Motor neuron (in vitro differentiated cells): ENCODE measurements at regions not wholly inside any gene's neighbourhood (a gene's known extent, or its start where the extent isn't known, plus 50 kb on each side); places are given as distances from the start of the nearest gene placed in this dataset.

Source experiments
- ATAC-seq, 8 experiments: fragments of 200-7000 bp; cut with Tn5 transposase; replicated peaks in 6 of 8; 2 replicates each; pipeline ENCODE4 v1.8.0; 2021; ENCODE audit warnings: mild to moderate bottlenecking in 8 of 8, moderate library complexity in 8 of 8
- H3K27ac ChIP-seq, 2 donors: fragments of 250-450 bp; sonication (Bioruptor Pico); 2 replicates each; pipeline ENCODE4 v1.9.0; 2021; ENCODE audit warnings: antibody characterized with exemption in 2 of 2, mild to moderate bottlenecking in 2 of 2, moderate library complexity in 1 of 2
- H3K4me1 ChIP-seq, 2 donors: fragments of 250-450 bp; sonication (Bioruptor Pico); replicated peaks in 1 of 2; 2 replicates each; pipeline ENCODE4 v1.6.1; 2021; ENCODE audit warnings: antibody characterized with exemption in 2 of 2, mild to moderate bottlenecking in 2 of 2, moderate library complexity in 1 of 2
- H3K4me3 ChIP-seq, 5 donors: fragments of 250-450 bp; sonication (Bioruptor Pico); 2 replicates each; pipeline ENCODE4 v1.9.0; 2021; ENCODE audit warnings: antibody characterized with exemption in 5 of 5, mild to moderate bottlenecking in 5 of 5, moderate library complexity in 4 of 5
- WGBS, 10 experiments: fragments of 450-650 bp; shearing (Covaris generic); methylation state at CpG; one replicate each; pipeline ENCODE4 v1.0.0; 2022; 5-methylcytosine and 5-hydroxymethylcytosine counted together
- in situ Hi-C, 9 experiments: fragments of 400-800 bp; cut with MboI; loops; one replicate each; pipeline ENCODE4 v1.15.0; 2021; ENCODE audit warnings: low sequenced_read_pairs in 9 of 9, low pct_unique_long_range_greater_than_20kb in 2 of 9; ENCODE audit not compliant: unreplicated experiment in 9 of 9

- 0 to 70% (median 9%) methylated on average over 1 to 2 of the region's 6 CpGs; no CpG with 5 or more reads in 6 of the 10 experiments for WGBS, 10 experiments
- H3K27ac ChIP-seq, result no peak overlapping the region
- H3K4me3 ChIP-seq, result no peak overlapping the region
- H3K4me1 ChIP-seq, result no peaks in the 10 kb centered on the region
- in situ Hi-C loops, result no loop called here
- no peak for ATAC-seq
Measured at GRCh38 chr4:30330894-30331652, 389.1 kb upstream of the PCDH7 start.

- WGBS, 10 experiments, result 0 to 92% (median 75%) methylated on average over 1 of the region's 1 CpG; no CpG with 5 or more reads in 3 of the 10 experiments
- in situ Hi-C loops, result no loop called here
- Histone ChIP-seq H3K4me3 (no peak overlapping the region), H3K27ac (no peak overlapping the region), H3K4me1 (no peaks in the 10 kb centered on the region)
- no peak for ATAC-seq
Measured at GRCh38 chr4:30341731-30342130, 378.4 kb upstream of the PCDH7 start.

- in situ Hi-C loops, result no loop called here
- Histone ChIP-seq H3K4me3 (no peak overlapping the region), H3K27ac (no peak overlapping the region), H3K4me1 (no peaks in the 10 kb centered on the region)
- WGBS, 10 experiments, result 0 to 88% (median 61%) methylated on average over 1 to 2 of the region's 2 CpGs; no CpG with 5 or more reads in 1 of the 10 experiments
- no peak for ATAC-seq
Measured at GRCh38 chr4:30350288-30350687, 369.9 kb upstream of the PCDH7 start.

- no peak overlapping the region for H3K4me3 ChIP-seq
- no peaks in the 10 kb centered on the region for H3K4me1 ChIP-seq
- H3K27ac ChIP-seq, result no peak overlapping the region
- 0 to 93% (median 80%) methylated on average over 1 of the region's 1 CpG for WGBS, 10 experiments
- in situ Hi-C loops, result no loop called here
- ATAC-seq, result no peak
Measured at GRCh38 chr4:30354605-30355004, 365.6 kb upstream of the PCDH7 start.

DNA sequence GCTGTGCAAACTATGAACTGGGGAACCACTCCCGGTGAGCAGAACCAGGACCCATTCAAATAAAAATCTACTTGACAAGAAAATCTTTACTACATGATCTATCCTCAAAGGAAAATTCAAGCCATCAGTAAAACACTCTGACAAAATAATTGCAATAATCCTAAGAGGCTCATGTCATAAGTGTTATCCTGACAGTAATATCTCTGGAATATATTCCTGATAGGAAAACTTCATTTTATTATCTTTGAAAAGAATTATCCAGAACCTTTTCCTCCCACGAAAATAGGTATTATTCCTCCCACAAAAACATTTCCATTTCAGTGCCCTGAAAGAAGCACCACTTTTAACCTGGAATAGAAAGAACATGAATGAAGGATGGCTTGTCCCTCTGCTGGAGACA lies 357.7 kb upstream of the PCDH7 start:
- no peak overlapping the region for H3K27ac ChIP-seq
- WGBS, 10 experiments, result 0 to 88% (median 65%) methylated on average over 1 to 2 of the region's 2 CpGs
- in situ Hi-C loops, result no loop called here
- no peak overlapping the region for H3K4me3 ChIP-seq
- ATAC-seq, result no peak
- no peaks in the 10 kb centered on the region for H3K4me1 ChIP-seq

- Histone ChIP-seq H3K27ac (no peak overlapping the region), H3K4me3 (no peak overlapping the region), H3K4me1 (no peaks in the 10 kb centered on the region)
- 4 to 95% (median 67%) methylated on average over 1 to 7 of the region's 14 CpGs; no CpG with 5 or more reads in 3 of the 10 experiments for WGBS, 10 experiments
- in situ Hi-C loops, result no loop called here
- ATAC-seq, result no peak
Measured at GRCh38 chr4:30370105-30370504, 350.1 kb upstream of the PCDH7 start.

DNA sequence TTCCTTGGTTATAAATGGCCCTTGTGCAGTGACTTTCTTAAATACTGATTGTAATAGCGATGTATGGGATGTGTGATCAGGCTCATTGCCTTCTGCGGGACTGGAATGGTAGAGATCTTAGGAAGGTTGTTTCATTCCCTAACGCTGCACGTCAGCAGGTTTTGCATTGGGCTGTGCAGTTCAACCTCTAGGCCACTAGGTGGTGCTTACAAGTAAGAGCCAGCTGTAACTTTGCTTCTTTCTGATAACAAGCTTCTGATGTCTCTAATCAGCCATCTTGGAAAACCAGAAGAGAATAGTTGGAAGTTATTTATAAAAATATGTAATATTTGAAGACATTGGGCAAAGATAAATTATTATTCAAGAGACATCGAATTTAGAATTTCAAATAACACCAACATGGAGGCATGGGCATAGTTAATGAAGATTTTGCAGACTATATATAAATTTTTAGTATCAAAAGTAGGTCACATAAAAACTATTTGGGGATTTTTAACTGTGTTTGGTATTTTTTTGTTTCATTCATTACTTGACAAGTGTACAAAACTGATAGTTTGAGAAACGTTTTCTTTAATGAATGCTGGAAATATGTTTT lies 339.7 kb upstream of the PCDH7 start:
- 19 to 84% (median 52%) methylated on average over 2 to 6 of the region's 6 CpGs for whole genome bisulfite sequencing, 10 experiments
- Histone ChIP-seq H3K27ac (no peak overlapping the region), H3K4me1 (no peaks in the 10 kb centered on the region), H3K4me3 (no peak overlapping the region)
- ATAC-seq, result peak in 3 of 8 experiments; percentile 61 to 77 (median 70)
- in situ Hi-C loops, result no loop called here

DNA sequence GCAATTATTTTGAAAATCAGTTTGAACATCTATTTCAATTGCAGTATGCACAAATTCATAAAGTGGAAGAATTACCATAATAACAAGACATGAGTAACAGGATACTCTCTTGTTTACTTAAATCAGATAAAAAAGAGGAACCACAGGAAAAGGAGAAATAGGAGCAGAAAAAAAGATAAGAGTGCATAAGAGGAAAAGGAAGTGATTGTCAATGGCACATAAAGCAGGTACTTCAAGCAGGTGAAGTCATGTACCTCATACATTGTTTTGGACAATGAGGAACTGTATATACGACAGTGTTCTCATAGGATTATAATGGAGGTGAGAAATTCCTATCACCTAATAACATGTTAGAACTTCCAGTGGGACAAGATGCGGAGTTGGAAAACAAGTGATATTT lies 334.5 kb upstream of the PCDH7 start:
- H3K4me1 ChIP-seq, result no peaks in the 10 kb centered on the region
- WGBS, 10 experiments, result 50 to 100% (median 76%) methylated on average over 2 of the region's 2 CpGs; no CpG with 5 or more reads in 2 of the 10 experiments
- H3K4me3 ChIP-seq, result no peak overlapping the region
- H3K27ac ChIP-seq, result no peak overlapping the region
- ATAC-seq, result no peak
- in situ Hi-C loops, result no loop called here

GRCh38 chr4:30386266-30386895 lies 333.8 kb upstream of the PCDH7 start:
- Histone ChIP-seq H3K4me3 (no peak overlapping the region), H3K27ac (no peak overlapping the region), H3K4me1 (no peaks in the 10 kb centered on the region)
- WGBS, 10 experiments, result 16 to 100% (median 79%) methylated on average over 1 to 4 of the region's 4 CpGs
- ATAC-seq, result no peak
- in situ Hi-C loops, result no loop called here

GRCh38 chr4:30395902-30396301 lies 324.3 kb upstream of the PCDH7 start:
- ATAC-seq, result peak in 4 of 8 experiments; percentile 64 to 83 (median 73)
- WGBS, 10 experiments, result 0 to 68% (median 33%) methylated on average over 1 to 2 of the region's 2 CpGs; no CpG with 5 or more reads in 1 of the 10 experiments

DNA sequence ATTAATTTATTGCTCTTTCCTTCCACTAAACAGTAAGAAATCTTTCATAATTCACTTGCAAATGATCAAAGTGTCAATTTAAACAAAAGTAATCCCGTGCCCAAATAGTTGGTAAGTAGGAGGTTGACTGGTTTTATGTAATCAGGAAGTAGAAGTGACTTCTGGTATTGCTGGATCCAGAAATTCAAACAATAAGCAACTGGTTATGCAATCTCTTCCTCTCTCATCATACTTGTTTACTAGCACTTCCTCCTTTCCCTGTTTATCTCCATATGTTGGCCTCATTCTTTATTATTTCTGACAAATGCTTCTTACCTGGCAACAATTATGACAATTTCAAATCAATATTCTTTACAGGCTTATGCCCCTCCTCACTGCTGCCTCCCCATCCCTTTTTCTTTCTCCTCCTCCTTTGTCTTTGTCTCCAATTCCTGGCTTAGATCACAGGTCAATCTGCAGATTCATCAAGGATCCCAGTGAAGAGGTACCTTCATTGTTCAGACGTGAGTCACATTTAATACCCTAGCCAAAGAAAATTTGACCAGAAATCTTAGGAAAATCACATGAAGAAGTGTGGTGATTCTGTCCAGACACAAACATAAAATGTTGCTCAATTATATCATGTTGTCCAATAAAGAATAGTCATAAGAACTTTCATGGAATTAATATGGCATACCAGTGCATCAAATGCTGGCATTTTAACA lies 323.2 kb upstream of the PCDH7 start:
- no peak for ATAC-seq
- Histone ChIP-seq H3K27ac (no peak overlapping the region), H3K4me3 (no peak overlapping the region), H3K4me1 (peaks cover 2 to 25% of the 10 kb centered on the region in 2 donors)
- in situ Hi-C loops, result no loop called here
- WGBS, 10 experiments, result 0 to 89% (median 71%) methylated on average over 1 to 2 of the region's 2 CpGs; no CpG with 5 or more reads in 1 of the 10 experiments

More at GRCh38 chr4:30395902-30396301, 324.3 kb upstream of the PCDH7 start:
- no peak overlapping the region for H3K27ac ChIP-seq
- in situ Hi-C loops, result no loop called here
- peaks cover 2 to 25% of the 10 kb centered on the region in 2 donors for H3K4me1 ChIP-seq
- no peak overlapping the region for H3K4me3 ChIP-seq

DNA sequence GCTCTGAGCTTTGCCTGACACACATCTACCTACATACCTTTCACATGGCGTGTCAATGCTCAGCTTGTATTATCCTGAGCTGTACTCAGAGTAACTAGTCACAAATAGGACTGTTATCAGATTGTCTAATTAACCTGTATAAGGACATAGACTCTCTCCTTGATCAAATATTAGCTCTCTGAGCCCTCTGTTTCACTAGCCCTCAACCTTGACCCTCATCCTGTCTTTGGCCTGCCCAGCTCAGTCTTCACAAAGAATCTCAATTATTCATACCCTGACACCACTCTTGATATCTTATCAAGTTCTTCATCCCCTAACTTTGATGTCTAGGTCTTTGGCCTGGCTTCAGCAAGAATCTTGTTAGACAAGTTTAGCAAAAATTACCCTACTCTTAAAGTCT lies 320.7 kb upstream of the PCDH7 start:
- in situ Hi-C loops, result no loop called here
- Histone ChIP-seq H3K4me3 (no peak overlapping the region), H3K27ac (no peak overlapping the region), H3K4me1 (peaks cover 2 to 25% of the 10 kb centered on the region in 2 donors)
- WGBS, 10 experiments, result 71 to 100% (median 80%) methylated on average over 1 of the region's 1 CpG; no CpG with 5 or more reads in 5 of the 10 experiments
- ATAC-seq, result no peak

DNA sequence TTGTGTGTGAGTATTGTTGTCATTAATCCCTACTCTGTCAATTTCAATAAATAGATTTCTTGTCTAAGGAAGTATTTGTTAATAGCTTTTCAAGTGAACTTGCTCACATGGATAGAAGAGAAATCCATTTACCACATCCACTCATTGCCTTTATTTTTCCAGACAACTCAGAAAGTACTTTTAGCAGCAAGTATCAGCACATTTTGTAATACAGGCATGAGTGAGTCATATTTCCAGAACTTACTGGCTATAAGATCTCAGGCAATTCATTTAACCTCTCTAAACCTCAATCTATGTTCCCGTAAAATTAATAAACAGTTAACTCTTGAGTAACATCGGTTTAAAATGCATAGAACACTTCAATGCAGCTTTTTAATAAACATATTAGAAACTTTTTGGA lies 317.9 kb upstream of the PCDH7 start:
- Histone ChIP-seq H3K4me1 (peaks cover 0 to 8% of the 10 kb centered on the region in 2 donors), H3K27ac (no peak overlapping the region), H3K4me3 (no peak overlapping the region)
- in situ Hi-C loops, result no loop called here
- no peak for ATAC-seq
- WGBS, 10 experiments, result 0 to 95% (median 83%) methylated on average over 1 to 2 of the region's 2 CpGs
